Skeletal muscle satellite cell (primary cell): ENCODE measurements at regions not wholly inside any gene's neighbourhood (a gene's known extent, or its start where the extent isn't known, plus 50 kb on each side); places are given as distances from the start of the nearest gene placed in this dataset.

Experiments used
- H3K27me3 ChIP-seq: 2 replicates; pipeline ENCODE4 v1.7.0; 2013; ENCODE audit warnings: low read length; ENCODE audit not compliant: control insufficient read depth, insufficient read depth
- H3K36me3 ChIP-seq: 2 replicates; pipeline ENCODE4 v1.7.0; 2013; ENCODE audit warnings: mild to moderate bottlenecking, control low read depth, low read length; ENCODE audit not compliant: insufficient read depth
- H3K4me1 ChIP-seq: 2 replicates; pipeline ENCODE4 v1.7.0; 2013; ENCODE audit warnings: low read length; ENCODE audit not compliant: control insufficient read depth, insufficient read depth
- H3K4me2 ChIP-seq: 2 replicates; pipeline ENCODE4 v1.7.0; 2013; ENCODE audit warnings: mild to moderate bottlenecking, low read length
- H3K4me3 ChIP-seq: 2 replicates; pipeline ENCODE4 v1.7.0; 2013; ENCODE audit warnings: low read length
- H3K9ac ChIP-seq: 2 replicates; pipeline ENCODE4 v1.7.0; 2013; ENCODE audit warnings: mild to moderate bottlenecking, low read depth, low read length, moderate library complexity
- H3K9me3 ChIP-seq: replicated peaks from 2 replicates; pipeline ENCODE4 v1.7.0; 2013; ENCODE audit warnings: mild to moderate bottlenecking, control low read depth, low read length

DNA sequence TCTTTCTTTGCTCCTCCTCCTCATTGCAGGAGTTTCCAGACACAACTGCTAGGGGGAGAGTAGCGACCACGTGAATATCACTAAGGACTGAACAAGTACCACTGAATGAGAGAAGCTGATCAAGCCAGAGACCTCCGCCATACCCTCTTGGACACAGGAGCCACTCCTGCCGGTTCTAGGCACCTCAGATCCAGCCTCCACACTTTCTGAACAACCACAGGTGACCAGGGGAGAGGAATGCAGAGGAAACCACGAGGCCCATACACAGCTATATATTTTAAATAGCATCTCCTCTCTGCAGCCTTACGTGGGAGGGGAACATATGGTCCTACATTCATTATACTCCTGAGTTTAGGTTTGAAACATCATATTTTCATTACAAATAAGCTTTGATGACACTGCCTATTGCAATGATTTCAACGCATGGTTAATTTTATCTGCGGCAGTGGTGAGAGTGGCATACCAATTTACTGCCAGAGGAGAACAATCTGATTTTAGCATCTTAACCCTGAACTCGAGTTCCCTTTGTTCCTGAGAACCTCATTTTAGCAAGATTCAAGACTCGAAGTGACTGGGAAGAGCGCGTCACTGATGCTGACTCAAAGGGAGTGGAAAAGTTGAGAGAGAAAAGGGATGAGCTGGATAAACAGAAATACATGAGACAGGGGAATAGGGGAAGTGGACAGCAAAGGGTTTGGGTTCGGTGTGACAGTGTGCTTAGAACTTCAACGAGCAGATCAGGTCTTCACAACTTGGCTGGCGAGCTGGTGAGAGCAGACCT lies 231.7 kb upstream of the PPARGC1A start:
- Histone ChIP-seq H3K27me3 (no peaks in the 10 kb centered on the region), H3K4me1 (peaks cover 12% of the 10 kb centered on the region), H3K4me2 (no peak overlapping the region), H3K9ac (no peak overlapping the region), H3K4me3 (no peak overlapping the region), H3K9me3 (no peaks in the 10 kb centered on the region), H3K36me3 (no peaks in the 10 kb centered on the region)

DNA sequence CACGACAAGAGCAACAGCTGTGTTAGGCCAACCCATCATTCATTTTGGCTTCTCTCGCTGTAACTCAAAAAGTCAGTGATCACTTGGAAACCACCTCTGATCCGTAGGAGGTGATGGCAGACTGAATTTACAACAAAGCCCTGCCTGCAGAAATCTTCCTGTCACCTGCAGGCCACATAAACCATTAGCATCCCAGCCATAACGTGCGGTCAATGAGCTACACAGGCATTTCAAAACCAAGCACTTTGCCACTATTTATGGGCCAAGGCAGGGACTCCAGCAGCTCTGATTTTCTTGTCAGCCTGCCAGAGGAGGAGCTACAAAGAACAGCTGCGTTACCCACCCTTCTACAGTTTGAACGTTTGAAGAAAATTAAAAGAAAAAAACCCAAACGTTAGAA lies 228.1 kb upstream of the PPARGC1A start:
- Histone ChIP-seq H3K9me3 (no peaks in the 10 kb centered on the region), H3K4me3 (no peak overlapping the region), H3K36me3 (no peaks in the 10 kb centered on the region), H3K4me1 (peaks cover 6% of the 10 kb centered on the region), H3K4me2 (peak overlapping the region; percentile 51), H3K27me3 (no peaks in the 10 kb centered on the region), H3K9ac (no peak overlapping the region)

DNA sequence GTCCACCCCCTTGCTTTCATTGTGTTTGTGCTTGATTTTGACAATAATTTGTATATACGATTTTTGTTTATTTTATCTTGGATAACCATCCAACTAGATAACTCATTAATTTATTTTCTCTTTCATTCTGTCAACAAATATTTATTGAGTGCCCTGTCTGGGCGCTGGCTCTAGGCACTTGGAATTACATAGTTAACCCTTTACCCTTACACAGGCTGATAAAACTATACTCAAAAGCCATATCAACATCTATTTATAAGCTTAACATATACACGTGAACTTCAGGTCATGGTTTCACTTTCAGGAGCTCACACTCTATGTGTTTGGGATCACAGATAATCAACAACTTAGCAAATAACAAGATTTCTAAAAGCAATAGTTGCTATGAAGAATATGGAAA lies 226.3 kb upstream of the PPARGC1A start:
- no peak overlapping the region for H3K9ac ChIP-seq
- no peak overlapping the region for H3K4me3 ChIP-seq
- no peaks in the 10 kb centered on the region for H3K36me3 ChIP-seq
- H3K9me3 ChIP-seq: no peaks in the 10 kb centered on the region
- H3K4me2 ChIP-seq: no peak overlapping the region
- H3K4me1 ChIP-seq: peaks cover 6% of the 10 kb centered on the region
- no peaks in the 10 kb centered on the region for H3K27me3 ChIP-seq

DNA sequence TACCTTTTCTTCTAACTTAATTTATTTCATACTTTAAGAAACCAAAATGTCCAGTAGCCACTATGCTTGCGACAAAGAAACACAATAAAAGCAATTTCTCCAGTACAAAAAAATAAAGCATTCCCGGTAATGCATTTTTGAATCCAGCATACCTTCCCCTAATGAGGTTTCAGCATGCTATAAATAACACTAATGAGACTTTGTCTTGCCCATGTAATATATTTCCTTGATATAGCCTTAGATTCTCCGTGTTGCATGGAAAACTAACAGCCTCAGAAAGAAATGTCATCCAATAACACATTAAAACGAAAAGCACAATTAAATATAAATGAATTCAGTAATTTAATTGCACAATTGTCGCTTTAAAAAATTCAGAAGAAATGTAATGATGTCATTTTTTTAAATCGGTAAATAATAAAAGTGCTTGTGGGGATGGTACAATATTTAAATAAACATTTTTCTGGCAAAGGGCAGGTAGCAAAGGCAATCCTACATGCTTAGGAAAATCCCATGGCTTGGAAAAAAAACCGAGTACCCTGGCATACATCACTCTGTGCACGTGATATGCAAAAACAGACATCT lies 225.2 kb upstream of the PPARGC1A start:
- Histone ChIP-seq H3K36me3 (no peaks in the 10 kb centered on the region), H3K4me2 (no peak overlapping the region), H3K9me3 (no peaks in the 10 kb centered on the region), H3K9ac (no peak overlapping the region), H3K4me3 (no peak overlapping the region), H3K4me1 (peaks cover 6% of the 10 kb centered on the region), H3K27me3 (no peaks in the 10 kb centered on the region)

DNA sequence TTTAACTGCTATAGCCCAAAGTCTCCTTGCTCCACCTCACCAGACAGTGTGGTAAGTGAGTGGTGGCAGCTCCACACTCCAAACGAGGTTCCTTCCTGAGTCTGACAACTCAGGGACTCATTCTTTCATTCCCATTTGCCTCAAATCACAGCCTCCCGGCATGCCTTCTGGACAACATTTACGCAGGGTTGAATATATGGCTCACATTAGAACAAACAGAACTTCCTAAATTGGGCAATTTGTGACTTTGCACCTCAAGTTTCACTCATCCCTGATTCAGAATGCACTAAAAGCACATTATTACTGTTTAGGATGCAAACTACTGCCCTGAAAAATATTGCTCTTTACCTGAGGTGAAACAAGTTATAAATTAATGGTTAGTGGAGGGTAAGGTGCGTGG lies 224.6 kb upstream of the PPARGC1A start:
- H3K9me3 ChIP-seq: no peaks in the 10 kb centered on the region
- H3K36me3 ChIP-seq: no peaks in the 10 kb centered on the region
- peaks cover 6% of the 10 kb centered on the region for H3K4me1 ChIP-seq
- H3K27me3 ChIP-seq: no peaks in the 10 kb centered on the region
- H3K9ac ChIP-seq: no peak overlapping the region
- no peak overlapping the region for H3K4me3 ChIP-seq
- no peak overlapping the region for H3K4me2 ChIP-seq

DNA sequence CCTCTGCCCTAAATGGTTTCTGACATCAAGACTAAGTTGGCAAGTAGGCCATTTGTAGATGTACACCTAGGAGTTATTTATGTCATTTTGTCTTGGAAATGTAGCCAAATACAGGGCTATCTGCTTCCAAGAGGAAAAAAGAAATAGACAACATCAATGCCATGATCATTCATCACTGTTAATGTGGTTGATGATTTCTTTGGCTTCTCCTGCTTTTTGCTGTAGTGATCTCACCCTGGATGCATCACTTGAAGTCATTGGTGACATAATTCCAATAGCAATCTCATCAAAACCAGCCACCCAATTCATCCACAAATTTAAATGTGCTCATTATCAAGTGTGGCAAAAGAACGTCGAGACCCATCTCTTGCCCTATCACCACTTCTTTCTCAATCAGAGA lies 222.6 kb upstream of the PPARGC1A start:
- no peak overlapping the region for H3K9ac ChIP-seq
- no peak overlapping the region for H3K4me3 ChIP-seq
- H3K27me3 ChIP-seq: no peaks in the 10 kb centered on the region
- no peaks in the 10 kb centered on the region for H3K9me3 ChIP-seq
- H3K4me1 ChIP-seq: no peaks in the 10 kb centered on the region
- no peak overlapping the region for H3K4me2 ChIP-seq
- no peaks in the 10 kb centered on the region for H3K36me3 ChIP-seq

DNA sequence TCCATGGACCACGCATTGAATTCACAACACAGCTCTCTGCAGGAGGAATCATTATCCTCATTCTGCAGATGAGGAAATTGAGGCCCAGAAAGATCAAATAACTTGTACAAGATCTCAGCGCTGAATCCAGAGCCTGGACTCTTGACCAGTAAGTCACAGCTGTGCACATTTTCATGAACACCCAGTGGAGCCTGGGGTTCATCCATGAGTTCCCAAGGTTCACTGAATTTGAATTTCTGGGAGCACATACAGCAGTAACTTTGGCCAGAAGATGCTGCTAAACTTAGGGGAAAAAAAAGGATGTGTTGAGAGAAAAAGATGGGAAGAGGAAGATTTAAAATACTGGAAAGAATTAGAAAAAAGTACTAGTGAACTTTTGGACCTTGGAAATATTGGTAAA lies 218.7 kb upstream of the PPARGC1A start:
- H3K4me3 ChIP-seq: no peak overlapping the region
- H3K4me2 ChIP-seq: no peak overlapping the region
- no peaks in the 10 kb centered on the region for H3K9me3 ChIP-seq
- no peak overlapping the region for H3K9ac ChIP-seq
- no peaks in the 10 kb centered on the region for H3K27me3 ChIP-seq
- H3K4me1 ChIP-seq: peaks cover 30% of the 10 kb centered on the region
- H3K36me3 ChIP-seq: no peaks in the 10 kb centered on the region

DNA sequence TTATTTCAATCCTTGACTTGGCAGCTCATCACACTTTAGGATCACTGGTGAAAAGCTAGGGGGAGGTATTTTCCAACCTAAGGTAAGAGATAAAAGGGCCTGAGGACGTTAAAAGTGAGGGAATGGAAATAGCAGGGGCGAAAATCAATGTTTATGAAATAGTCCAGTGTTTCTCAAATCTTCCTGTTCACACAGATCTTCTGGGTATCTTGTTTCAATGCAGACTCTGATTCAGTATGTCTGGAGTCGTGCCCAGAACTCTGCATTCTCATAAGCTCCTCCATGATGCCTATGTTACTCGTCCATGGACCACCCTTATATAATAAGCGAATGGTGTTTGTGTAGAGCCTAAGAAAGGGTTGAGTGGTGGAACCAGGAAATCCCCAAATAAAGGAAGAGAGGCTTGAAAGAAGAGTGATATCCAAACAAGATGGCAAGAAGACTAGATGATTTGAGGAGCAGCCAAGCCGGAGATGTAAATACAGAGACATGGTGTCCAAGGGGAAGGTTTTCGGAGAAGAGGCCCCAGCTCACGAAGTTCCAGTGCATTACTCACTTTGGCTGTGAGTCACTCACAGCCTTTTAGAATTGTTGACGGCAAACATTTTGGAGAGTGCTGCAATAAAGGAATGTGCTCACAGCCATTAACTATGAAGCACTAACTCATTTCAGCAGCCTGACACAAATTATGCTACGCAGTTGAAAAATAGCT lies 215.6 kb upstream of the PPARGC1A start:
- peak overlapping the region; percentile 61 for H3K4me3 ChIP-seq
- H3K4me1 ChIP-seq: peaks cover 41% of the 10 kb centered on the region
- H3K9ac ChIP-seq: peak overlapping the region; percentile 78

DNA sequence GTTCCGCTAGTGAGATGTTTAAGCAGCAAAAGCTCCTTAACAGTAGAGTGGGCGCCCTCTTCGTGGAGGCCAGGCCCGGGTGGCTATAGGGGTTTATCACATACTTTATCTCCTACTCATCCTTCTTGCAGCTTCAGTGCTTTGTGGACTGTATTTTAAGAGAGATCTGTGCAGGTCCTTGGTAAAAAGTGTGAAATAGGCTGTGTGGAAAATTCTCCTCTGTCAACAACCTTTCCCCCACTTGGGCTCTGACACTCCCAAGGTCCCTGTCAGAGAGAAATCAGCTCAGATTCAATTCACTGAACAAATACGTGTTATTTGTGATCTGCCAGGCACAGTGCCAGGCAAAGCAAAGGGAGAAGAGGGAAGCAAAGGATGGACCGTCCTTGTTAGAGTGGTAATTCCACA lies 214.3 kb upstream of the PPARGC1A start:
- H3K4me1 ChIP-seq: peaks cover 41% of the 10 kb centered on the region

More for the DNA sequence above, 215.6 kb upstream of the PPARGC1A start:
- no peaks in the 10 kb centered on the region for H3K9me3 ChIP-seq
- H3K36me3 ChIP-seq: no peaks in the 10 kb centered on the region
- H3K27me3 ChIP-seq: no peaks in the 10 kb centered on the region
- H3K4me2 ChIP-seq: peak overlapping the region; percentile 79

DNA sequence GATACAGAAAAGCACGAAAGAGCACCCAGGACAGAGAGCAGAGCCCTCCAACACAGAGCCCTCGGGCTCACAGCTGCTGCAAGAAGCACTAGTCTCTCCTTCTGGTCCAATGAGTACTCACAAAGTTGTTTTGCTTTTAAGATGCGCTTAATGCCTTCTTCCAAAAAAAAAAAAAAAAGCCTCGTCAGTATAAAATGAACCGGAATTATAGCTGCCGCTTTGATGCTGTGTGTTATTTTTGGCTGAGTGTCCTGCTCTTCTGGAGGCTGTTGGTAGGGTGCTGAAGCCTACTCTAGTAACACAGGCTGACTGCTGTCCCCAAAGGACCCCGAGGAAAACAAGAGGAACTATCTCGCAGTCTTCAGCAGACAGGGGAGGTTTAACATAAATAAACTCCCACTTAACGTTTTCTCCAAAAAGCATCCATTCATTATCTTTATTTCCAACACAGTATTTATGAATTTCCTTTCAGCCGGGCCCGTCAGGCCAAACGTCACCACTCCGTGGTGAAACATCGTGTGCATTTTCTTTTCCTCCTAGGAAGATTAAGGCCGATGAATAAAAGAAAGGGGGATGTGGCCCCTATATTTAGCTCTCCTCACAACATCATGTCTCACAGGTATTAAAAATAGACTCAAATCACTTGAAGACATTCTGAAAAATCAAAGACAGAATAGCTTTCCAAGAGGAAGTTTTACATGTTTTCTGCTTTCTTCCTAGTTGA lies 213.7 kb upstream of the PPARGC1A start:
- H3K9me3 ChIP-seq: no peaks in the 10 kb centered on the region
- peak overlapping the region; percentile 19 for H3K4me3 ChIP-seq
- H3K4me1 ChIP-seq: peaks cover 41% of the 10 kb centered on the region
- no peaks in the 10 kb centered on the region for H3K27me3 ChIP-seq
- peak overlapping the region; percentile 79 for H3K4me2 ChIP-seq
- no peaks in the 10 kb centered on the region for H3K36me3 ChIP-seq
- H3K9ac ChIP-seq: peak overlapping the region; percentile 78

More for the DNA sequence above, 214.3 kb upstream of the PPARGC1A start:
- Histone ChIP-seq H3K4me2 (peak overlapping the region; percentile 79), H3K4me3 (no peak overlapping the region), H3K9ac (peak overlapping the region; percentile 78), H3K9me3 (no peaks in the 10 kb centered on the region), H3K27me3 (no peaks in the 10 kb centered on the region), H3K36me3 (no peaks in the 10 kb centered on the region)

DNA sequence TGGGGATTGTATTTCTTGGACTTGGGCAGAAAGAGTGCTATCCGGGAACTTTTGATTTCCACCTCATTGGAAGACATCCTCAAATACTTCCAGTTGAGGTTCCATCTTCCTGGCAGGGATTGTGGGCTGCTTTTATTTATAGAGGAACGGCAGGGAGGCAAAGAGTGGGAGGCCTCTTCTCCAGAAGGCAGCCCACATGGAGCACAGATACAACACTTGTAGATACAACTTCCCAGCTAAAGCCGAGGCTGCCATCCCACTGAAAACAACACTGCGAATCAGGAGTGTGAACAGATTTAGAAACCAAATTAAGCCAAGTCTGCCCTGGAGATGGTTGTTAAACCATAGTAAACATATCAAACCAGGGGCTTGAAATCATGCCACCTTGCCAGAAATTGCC lies 212.8 kb upstream of the PPARGC1A start:
- Histone ChIP-seq H3K27me3 (no peaks in the 10 kb centered on the region), H3K9ac (peak overlapping the region; percentile 78), H3K4me3 (no peak overlapping the region), H3K36me3 (no peaks in the 10 kb centered on the region), H3K9me3 (no peaks in the 10 kb centered on the region), H3K4me2 (no peak overlapping the region), H3K4me1 (peaks cover 41% of the 10 kb centered on the region)
